ENCODE measurements at regions not wholly inside any gene's neighbourhood (a gene's known extent, or its start where the extent isn't known, plus 50 kb on each side); places are given as distances from the start of the nearest gene placed in this dataset.

DNA sequence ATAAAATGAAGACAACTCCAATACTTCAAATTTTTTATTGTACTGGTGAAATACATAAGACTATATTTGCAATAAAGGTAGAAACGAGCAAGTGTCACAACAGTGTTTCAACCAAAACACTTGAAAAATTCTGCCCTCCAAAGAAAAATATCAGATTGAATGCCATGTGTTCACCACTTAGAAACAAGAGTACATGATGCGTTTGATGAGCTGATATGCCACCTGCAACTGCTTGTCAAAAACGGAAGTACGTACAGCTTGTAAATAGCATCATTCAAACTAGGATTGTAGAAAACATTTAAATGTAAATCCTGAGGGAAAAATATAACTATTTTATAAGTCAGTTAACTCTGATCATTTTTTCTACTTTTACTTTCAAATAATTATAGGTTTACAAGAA, 276.1 kb downstream of the ANTXR2 start:
- WGBS, 2 donors, result 74 to 86% methylated on average over 4 of the region's 4 CpGs
- Histone ChIP-seq H3K36me3 (no peaks in the 10 kb centered on the region), H3K4me1 (no peaks in the 10 kb centered on the region), H3K9me3 (peaks cover 0 to 10% (median 0%) of the 10 kb centered on the region in 4 donors), H3K4me3 (no peak overlapping the region), H3K27ac (no peak overlapping the region), H3K27me3 (no peaks in the 10 kb centered on the region)
- no peak for DNase-seq (ENCODE audit: low spot score in 2 of 2)
- TF ChIP-seq, protein P1, sequence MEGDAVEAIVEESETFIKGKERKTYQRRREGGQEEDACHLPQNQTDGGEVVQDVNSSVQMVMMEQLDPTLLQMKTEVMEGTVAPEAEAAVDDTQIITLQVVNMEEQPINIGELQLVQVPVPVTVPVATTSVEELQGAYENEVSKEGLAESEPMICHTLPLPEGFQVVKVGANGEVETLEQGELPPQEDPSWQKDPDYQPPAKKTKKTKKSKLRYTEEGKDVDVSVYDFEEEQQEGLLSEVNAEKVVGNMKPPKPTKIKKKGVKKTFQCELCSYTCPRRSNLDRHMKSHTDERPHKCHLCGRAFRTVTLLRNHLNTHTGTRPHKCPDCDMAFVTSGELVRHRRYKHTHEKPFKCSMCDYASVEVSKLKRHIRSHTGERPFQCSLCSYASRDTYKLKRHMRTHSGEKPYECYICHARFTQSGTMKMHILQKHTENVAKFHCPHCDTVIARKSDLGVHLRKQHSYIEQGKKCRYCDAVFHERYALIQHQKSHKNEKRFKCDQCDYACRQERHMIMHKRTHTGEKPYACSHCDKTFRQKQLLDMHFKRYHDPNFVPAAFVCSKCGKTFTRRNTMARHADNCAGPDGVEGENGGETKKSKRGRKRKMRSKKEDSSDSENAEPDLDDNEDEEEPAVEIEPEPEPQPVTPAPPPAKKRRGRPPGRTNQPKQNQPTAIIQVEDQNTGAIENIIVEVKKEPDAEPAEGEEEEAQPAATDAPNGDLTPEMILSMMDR (IDR thresholded peaks at IDR 0.05), result no peak

DNA sequence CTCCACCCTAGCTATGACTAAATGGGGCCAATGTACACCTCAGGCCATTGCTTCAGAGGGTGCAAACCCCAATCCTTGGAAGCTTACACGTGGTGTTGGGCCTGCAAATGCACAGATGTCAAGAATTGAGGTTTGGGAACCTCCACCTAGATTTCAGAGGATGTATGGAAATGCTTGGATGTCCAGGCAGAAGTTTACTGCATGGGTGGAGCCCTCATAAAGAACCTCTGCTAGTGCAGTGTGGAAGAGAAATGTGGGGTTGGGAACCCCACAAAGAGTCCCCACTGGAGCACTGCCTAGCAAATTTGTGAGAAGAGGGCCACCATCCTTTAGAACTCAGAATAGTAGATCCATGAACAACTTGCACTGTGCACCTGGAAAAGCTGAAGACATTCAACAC, 284.1 kb downstream of the ANTXR2 start:
- no peaks in the 10 kb centered on the region for H3K27me3 ChIP-seq
- H3K4me3 ChIP-seq, result no peak overlapping the region
- WGBS, 2 donors, result 14 to 25% methylated on average over 1 of the region's 1 CpG
- no peaks in the 10 kb centered on the region for H3K4me1 ChIP-seq
- DNase-seq (ENCODE audit: low spot score in 2 of 2), result no peak
- TF ChIP-seq, protein P1 (IDR thresholded peaks at IDR 0.05), result no peak
- TF ChIP-seq EP300 (IDR thresholded peaks at IDR 0.05), result no peak
- TF ChIP-seq POLR2A (IDR thresholded peaks at IDR 0.05), result no peak
- H3K27ac ChIP-seq, result no peak overlapping the region
- H3K36me3 ChIP-seq, result no peaks in the 10 kb centered on the region
- peaks cover 0 to 24% (median 0%) of the 10 kb centered on the region in 4 donors for H3K9me3 ChIP-seq

DNA sequence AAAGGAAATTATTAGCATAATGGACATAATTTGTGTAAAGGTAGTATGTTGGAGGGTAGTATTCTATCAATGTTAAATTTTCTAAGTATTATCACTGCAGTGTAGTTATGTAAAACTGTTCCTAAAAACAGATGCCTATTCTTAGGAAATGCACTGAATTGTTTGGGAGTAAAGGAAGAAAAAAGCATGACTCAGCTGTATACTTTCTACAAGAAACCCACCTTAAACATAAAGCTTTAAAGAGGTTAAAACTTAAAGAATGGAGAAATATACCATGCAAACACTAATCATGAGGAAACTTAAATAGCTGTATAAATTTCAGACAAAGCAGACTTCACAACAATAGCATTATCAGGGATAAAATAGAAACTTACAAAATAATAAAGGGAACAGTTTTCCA, 292.9 kb downstream of the ANTXR2 start:
- no peak overlapping the region for H3K27ac ChIP-seq
- TF ChIP-seq, protein P1 (IDR thresholded peaks at IDR 0.05), result no peak
- TF ChIP-seq EP300 (IDR thresholded peaks at IDR 0.05) (no peak), POLR2A (IDR thresholded peaks at IDR 0.05) (no peak)
- no peaks in the 10 kb centered on the region for H3K4me1 ChIP-seq
- H3K36me3 ChIP-seq, result no peaks in the 10 kb centered on the region
- no peak for DNase-seq (ENCODE audit: low spot score in 2 of 2)
- no peak overlapping the region for H3K4me3 ChIP-seq
- H3K27me3 ChIP-seq, result no peaks in the 10 kb centered on the region
- H3K9me3 ChIP-seq, result peaks cover 0 to 13% (median 0%) of the 10 kb centered on the region in 4 donors

DNA sequence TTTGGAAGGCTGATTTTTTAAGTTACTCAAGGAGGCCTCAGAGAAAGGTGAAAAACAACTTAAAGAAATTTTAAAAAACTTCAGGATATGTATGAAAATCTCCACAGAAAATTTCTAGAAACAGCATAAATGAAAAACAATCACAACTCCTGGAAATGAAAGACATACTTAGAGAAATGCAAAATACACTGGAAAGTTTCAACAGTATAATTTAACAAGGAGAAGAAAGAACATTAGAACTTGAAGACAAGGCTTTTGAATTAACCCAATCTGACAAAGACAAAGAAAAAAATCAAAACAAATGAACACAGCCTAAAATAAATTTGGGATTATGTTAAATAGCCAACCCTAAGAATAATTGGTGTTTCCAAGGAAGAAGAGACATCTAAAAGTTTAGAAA, 300.5 kb downstream of the ANTXR2 start:
- Histone ChIP-seq H3K4me3 (no peak overlapping the region), H3K27ac (no peak overlapping the region), H3K36me3 (no peaks in the 10 kb centered on the region), H3K9me3 (peaks cover 0 to 70% (median 14%) of the 10 kb centered on the region in 4 donors), H3K27me3 (no peaks in the 10 kb centered on the region), H3K4me1 (no peaks in the 10 kb centered on the region)
- DNase-seq (ENCODE audit: low spot score in 2 of 2), result no peak
- no peak for TF ChIP-seq EP300 (IDR thresholded peaks at IDR 0.05)
- TF ChIP-seq POLR2A (IDR thresholded peaks at IDR 0.05), result no peak
- TF ChIP-seq, protein P1 (IDR thresholded peaks at IDR 0.05), result no peak

DNA sequence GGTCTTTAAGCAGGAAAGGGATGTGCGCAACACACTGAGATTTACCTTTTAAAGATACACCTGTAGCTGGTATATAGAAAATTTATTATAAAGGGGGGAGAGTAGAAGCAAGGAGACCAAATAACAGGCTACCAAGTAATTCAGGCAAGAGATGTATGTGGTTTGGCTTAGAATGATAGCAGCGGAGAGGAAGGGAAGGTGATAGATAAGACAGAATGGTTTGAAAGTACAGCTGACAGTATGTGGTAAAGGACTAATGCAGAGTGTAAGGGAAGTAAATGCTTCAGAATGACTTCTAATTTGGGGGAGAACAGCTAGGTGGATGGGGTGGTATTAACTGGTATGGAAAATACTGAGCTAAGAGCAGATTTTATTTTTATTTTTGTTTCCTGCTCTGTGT, 308.9 kb downstream of the ANTXR2 start:
- Histone ChIP-seq H3K36me3 (no peaks in the 10 kb centered on the region), H3K4me3 (no peak overlapping the region), H3K27ac (no peak overlapping the region), H3K27me3 (no peaks in the 10 kb centered on the region), H3K9me3 (peaks cover 0 to 18% (median 0%) of the 10 kb centered on the region in 4 donors), H3K4me1 (no peaks in the 10 kb centered on the region)
- TF ChIP-seq, protein P1 (IDR thresholded peaks at IDR 0.05), result no peak
- TF ChIP-seq EP300 (IDR thresholded peaks at IDR 0.05), result no peak
- no peak for TF ChIP-seq POLR2A (IDR thresholded peaks at IDR 0.05)
- no peak for DNase-seq (ENCODE audit: low spot score in 2 of 2)
- WGBS, 2 donors, result 92 to 97% methylated on average over 2 of the region's 2 CpGs

All from tibial nerve (tissue), 4 donors.